ENCODE measurements at regions not wholly inside any gene's neighbourhood (a gene's known extent, or its start where the extent isn't known, plus 50 kb on each side); places are given as distances from the start of the nearest gene placed in this dataset.

DNA sequence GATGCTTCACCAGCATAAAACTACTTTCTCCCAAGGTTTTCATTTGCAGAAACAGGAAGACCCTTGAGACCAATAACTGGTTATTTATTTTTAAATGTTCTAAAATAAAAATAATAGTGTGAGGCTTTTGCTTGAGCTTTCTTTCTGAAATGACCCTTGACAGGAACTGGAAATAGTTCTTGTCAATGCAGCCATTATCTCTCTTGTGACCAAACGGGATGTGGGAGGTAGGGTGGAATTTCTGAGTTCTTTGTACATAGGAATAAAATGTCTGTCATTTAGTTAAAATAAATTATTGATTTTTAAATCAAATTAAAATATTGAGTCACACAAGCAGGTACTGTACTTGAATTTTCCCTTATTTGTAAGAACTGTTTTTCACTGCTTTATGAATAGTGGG, 110.2 kb upstream of the CCN2 start:
- no peak for TF ChIP-seq RAD21 (IDR thresholded peaks at IDR 0.05; ENCODE audit: low read length)
- no peak for TF ChIP-seq CTCF (IDR thresholded peaks at IDR 0.05)
- TF ChIP-seq, protein P1, sequence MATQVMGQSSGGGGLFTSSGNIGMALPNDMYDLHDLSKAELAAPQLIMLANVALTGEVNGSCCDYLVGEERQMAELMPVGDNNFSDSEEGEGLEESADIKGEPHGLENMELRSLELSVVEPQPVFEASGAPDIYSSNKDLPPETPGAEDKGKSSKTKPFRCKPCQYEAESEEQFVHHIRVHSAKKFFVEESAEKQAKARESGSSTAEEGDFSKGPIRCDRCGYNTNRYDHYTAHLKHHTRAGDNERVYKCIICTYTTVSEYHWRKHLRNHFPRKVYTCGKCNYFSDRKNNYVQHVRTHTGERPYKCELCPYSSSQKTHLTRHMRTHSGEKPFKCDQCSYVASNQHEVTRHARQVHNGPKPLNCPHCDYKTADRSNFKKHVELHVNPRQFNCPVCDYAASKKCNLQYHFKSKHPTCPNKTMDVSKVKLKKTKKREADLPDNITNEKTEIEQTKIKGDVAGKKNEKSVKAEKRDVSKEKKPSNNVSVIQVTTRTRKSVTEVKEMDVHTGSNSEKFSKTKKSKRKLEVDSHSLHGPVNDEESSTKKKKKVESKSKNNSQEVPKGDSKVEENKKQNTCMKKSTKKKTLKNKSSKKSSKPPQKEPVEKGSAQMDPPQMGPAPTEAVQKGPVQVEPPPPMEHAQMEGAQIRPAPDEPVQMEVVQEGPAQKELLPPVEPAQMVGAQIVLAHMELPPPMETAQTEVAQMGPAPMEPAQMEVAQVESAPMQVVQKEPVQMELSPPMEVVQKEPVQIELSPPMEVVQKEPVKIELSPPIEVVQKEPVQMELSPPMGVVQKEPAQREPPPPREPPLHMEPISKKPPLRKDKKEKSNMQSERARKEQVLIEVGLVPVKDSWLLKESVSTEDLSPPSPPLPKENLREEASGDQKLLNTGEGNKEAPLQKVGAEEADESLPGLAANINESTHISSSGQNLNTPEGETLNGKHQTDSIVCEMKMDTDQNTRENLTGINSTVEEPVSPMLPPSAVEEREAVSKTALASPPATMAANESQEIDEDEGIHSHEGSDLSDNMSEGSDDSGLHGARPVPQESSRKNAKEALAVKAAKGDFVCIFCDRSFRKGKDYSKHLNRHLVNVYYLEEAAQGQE (IDR thresholded peaks at IDR 0.05; ENCODE audit: low read depth, low read length): no peak
- TF ChIP-seq, protein P2, sequence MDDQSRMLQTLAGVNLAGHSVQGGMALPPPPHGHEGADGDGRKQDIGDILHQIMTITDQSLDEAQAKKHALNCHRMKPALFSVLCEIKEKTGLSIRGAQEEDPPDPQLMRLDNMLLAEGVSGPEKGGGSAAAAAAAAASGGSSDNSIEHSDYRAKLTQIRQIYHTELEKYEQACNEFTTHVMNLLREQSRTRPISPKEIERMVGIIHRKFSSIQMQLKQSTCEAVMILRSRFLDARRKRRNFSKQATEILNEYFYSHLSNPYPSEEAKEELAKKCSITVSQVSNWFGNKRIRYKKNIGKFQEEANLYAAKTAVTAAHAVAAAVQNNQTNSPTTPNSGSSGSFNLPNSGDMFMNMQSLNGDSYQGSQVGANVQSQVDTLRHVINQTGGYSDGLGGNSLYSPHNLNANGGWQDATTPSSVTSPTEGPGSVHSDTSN (IDR thresholded peaks at IDR 0.05): no peak
- no peak for TF ChIP-seq MAX (IDR thresholded peaks at IDR 0.05; ENCODE audit: low read depth)
- no peak for TF ChIP-seq ZBTB33 (IDR thresholded peaks at IDR 0.05; ENCODE audit: borderline replicate concordance, low read depth)
- TF ChIP-seq, protein P3, sequence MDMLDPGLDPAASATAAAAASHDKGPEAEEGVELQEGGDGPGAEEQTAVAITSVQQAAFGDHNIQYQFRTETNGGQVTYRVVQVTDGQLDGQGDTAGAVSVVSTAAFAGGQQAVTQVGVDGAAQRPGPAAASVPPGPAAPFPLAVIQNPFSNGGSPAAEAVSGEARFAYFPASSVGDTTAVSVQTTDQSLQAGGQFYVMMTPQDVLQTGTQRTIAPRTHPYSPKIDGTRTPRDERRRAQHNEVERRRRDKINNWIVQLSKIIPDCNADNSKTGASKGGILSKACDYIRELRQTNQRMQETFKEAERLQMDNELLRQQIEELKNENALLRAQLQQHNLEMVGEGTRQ (IDR thresholded peaks at IDR 0.05; ENCODE audit: borderline replicate concordance, low read depth, low read length): no peak
- TF ChIP-seq POLR2AphosphoS5 (IDR thresholded peaks at IDR 0.05; ENCODE audit: low read depth, low read length): no peak
- TF ChIP-seq JUND (IDR thresholded peaks at IDR 0.05): no peak
- no peak for TF ChIP-seq EZH2phosphoT487 (IDR thresholded peaks at IDR 0.05; ENCODE audit: borderline replicate concordance, low read depth)
- no peak for TF ChIP-seq RCOR1 (IDR thresholded peaks at IDR 0.05; ENCODE audit: low read length)
- TF ChIP-seq RXRA (IDR thresholded peaks at IDR 0.05; ENCODE audit: borderline replicate concordance, low read depth): no peak
- TF ChIP-seq EP300 (IDR thresholded peaks at IDR 0.05; ENCODE audit: borderline replicate concordance in 1 of 2, low read depth in 1 of 2, low read length in 1 of 2): no peak

Data from SK-N-SH (cell line).